Gastroesophageal sphincter (tissue), 4 donors: ENCODE measurements at regions not wholly inside any gene's neighbourhood (a gene's known extent, or its start where the extent isn't known, plus 50 kb on each side); places are given as distances from the start of the nearest gene placed in this dataset.
"Not testable (repeated sequence)": the region's sequence is repeated elsewhere in the genome, so short reads cannot be mapped to it uniquely, and the experiment has no call there.

ENCODE experiments used
- ATAC-seq: fragments of 150-250 bp; one replicate; pipeline ENCODE4 v1.9.1; 2016; ENCODE audit warnings: mild to moderate bottlenecking, moderate library complexity
- H3K27ac ChIP-seq, 4 donors: fragments of 200-600 bp; sonication (generic) in 3 of 4; 1 replicate in 3 of 4; 2 replicates in 1 of 4; pipeline ENCODE4 v1.5.1; 2016 to 2019
- H3K27me3 ChIP-seq: fragments of 200-600 bp; sonication (generic); one replicate; pipeline ENCODE4 v1.5.1; 2019
- H3K36me3 ChIP-seq, 2 donors: fragments of 200-600 bp; sonication (generic); one replicate each; pipeline ENCODE4 v1.5.1; 2019; ENCODE audit warnings: control low read depth in 1 of 2
- H3K4me1 ChIP-seq, 3 donors: fragments of 200-600 bp; sonication (generic); 1 replicate in 2 of 3; 2 replicates in 1 of 3; pipeline ENCODE4 v1.5.1; 2016 to 2019; ENCODE audit warnings: control low read depth in 2 of 3
- H3K4me3 ChIP-seq, 2 donors: fragments of 200-600 bp; sonication (generic); one replicate each; pipeline ENCODE4 v1.5.1; 2019; ENCODE audit warnings: mild to moderate bottlenecking in 1 of 2, moderate library complexity in 1 of 2
- H3K9me3 ChIP-seq, 3 donors: fragments of 200-600 bp; sonication (generic); one replicate each; pipeline ENCODE4 v1.5.1; 2017 to 2019; ENCODE audit warnings: control low read depth in 2 of 3
- EP300 ChIP-seq: sonication (generic); formaldehyde crosslinking; IDR thresholded peaks from one replicate; pipeline ENCODE4 v1.6.1; 2017; ENCODE audit warnings: antibody characterized with exemption, mild to moderate bottlenecking
- POLR2A ChIP-seq, 2 donors: fragments of 450-650 bp; IDR thresholded peaks; one replicate each; pipeline ENCODE4 v1.6.1; 2017; ENCODE audit warnings: antibody characterized with exemption in 2 of 2, mild to moderate bottlenecking in 2 of 2, moderate library complexity in 1 of 2
- POLR2AphosphoS5 ChIP-seq: sonication (generic); formaldehyde crosslinking; IDR thresholded peaks from one replicate; pipeline ENCODE4 v1.6.1; 2017; ENCODE audit warnings: antibody characterized with exemption
- WGBS, 2 donors: methylation state at CpG; one replicate each; pipeline ENCODE4 v1.1.5; 2018; ENCODE audit warnings: low coverage in 1 of 2; 5-methylcytosine and 5-hydroxymethylcytosine counted together
- TF ChIP-seq, protein P1 (sequence below), 4 experiments: fragments of 200-600 bp in 2 of 4; fragments of 450-650 bp in 2 of 4; sonication (generic) in 1 of 4; IDR thresholded peaks; one replicate each; pipeline ENCODE4 v1.5.1; 2017 to 2019; ENCODE audit warnings: antibody characterized with exemption in 4 of 4, mild to moderate bottlenecking in 2 of 4, moderate library complexity in 2 of 4

DNA sequence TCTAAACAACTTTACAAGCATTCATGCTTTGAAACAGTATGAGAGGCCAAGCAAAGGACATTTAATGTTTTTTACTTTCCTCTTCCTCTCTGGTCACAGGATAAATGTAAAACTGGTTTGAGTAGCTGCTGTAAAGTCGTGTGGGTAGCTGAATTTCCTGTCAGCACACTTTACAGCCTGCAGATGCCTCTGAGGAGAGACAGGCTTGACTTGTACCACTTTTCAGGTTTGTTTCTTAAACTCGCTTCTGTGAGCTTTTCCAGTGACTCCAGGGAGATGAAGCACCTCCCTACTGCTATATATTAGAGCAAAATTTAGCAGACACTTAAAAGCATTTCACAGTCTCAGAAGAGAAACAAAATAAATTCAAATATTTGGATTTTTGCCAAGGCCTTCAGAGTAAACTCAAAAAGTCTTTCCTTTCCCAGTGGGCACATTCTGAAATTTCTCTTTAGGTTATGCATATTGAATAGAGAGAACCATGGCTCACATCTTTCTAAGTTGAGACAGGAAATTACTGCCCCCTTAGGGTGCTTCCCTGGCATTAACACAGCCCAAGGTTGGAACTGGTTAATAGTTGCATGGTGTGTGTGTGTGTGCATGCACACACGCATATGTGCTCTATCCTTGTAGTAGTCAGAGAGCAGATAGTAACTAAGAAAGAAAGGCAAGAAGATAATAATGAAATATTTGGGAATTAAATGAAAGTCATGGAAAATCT, 557.3 kb upstream of the MIS18BP1 start:
- H3K9me3 ChIP-seq, result no peaks in the 10 kb centered on the region
- no peak for TF ChIP-seq POLR2AphosphoS5
- TF ChIP-seq, protein P1, sequence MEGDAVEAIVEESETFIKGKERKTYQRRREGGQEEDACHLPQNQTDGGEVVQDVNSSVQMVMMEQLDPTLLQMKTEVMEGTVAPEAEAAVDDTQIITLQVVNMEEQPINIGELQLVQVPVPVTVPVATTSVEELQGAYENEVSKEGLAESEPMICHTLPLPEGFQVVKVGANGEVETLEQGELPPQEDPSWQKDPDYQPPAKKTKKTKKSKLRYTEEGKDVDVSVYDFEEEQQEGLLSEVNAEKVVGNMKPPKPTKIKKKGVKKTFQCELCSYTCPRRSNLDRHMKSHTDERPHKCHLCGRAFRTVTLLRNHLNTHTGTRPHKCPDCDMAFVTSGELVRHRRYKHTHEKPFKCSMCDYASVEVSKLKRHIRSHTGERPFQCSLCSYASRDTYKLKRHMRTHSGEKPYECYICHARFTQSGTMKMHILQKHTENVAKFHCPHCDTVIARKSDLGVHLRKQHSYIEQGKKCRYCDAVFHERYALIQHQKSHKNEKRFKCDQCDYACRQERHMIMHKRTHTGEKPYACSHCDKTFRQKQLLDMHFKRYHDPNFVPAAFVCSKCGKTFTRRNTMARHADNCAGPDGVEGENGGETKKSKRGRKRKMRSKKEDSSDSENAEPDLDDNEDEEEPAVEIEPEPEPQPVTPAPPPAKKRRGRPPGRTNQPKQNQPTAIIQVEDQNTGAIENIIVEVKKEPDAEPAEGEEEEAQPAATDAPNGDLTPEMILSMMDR (IDR thresholded peaks at IDR 0.05), result peak in 1 of 4 experiments; percentile 28
- no peak for TF ChIP-seq EP300
- WGBS, 2 donors, result 14 to 19% methylated on average over 3 of the region's 3 CpGs
- H3K27ac ChIP-seq, result peak overlapping the region in 3 of 4 donors; percentile 8 to 39 (median 26)
- H3K4me3 ChIP-seq, result no peak overlapping the region
- H3K36me3 ChIP-seq, result no peaks in the 10 kb centered on the region
- H3K4me1 ChIP-seq, result peaks cover 0 to 10% (median 4%) of the 10 kb centered on the region in 3 donors
- no peaks in the 10 kb centered on the region for H3K27me3 ChIP-seq
- ATAC-seq, result no peak

- no peaks in the 10 kb centered on the region for H3K36me3 ChIP-seq
- ATAC-seq, result no peak
- H3K27ac ChIP-seq, result no peak overlapping the region
- H3K4me3 ChIP-seq, result no peak overlapping the region
- WGBS, 2 donors, result 54 to 61% methylated on average over 5 of the region's 5 CpGs
- H3K27me3 ChIP-seq, result no peaks in the 10 kb centered on the region
- TF ChIP-seq, protein P1 (IDR thresholded peaks at IDR 0.05), result no peak
- TF ChIP-seq POLR2A (IDR thresholded peaks at IDR 0.05) (no peak), POLR2AphosphoS5 (no peak), EP300 (no peak)
- H3K9me3 ChIP-seq, result no peaks in the 10 kb centered on the region
- peaks cover 0 to 10% (median 4%) of the 10 kb centered on the region in 3 donors for H3K4me1 ChIP-seq
Observed at GRCh38 chr14:45807178-45807899, 554.3 kb upstream of the MIS18BP1 start.

DNA sequence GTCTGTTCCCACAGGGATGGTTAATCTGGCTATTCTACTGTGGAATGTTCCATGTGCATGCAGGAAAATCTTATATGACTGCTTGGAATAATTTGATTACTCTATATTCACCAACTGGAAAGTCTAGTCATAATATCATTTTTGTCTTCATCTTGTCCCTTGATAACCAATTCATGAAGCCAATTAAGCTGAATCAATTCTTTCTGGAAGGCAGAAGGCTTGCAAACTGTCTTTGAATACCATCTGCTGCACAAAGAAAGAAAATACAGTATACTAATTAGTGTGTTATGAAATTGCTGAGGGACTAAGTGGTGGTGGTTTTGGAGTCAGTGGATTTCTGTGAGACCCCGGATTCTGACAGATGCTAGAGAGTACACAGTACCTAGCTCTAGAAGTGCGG, 546.5 kb upstream of the MIS18BP1 start:
- ATAC-seq, result no peak
- H3K27ac ChIP-seq, result no peak overlapping the region
- no peaks in the 10 kb centered on the region for H3K27me3 ChIP-seq
- TF ChIP-seq EP300 (no peak), POLR2A (IDR thresholded peaks at IDR 0.05) (no peak), POLR2AphosphoS5 (no peak)
- TF ChIP-seq, protein P1 (IDR thresholded peaks at IDR 0.05), result no peak
- no peaks in the 10 kb centered on the region for H3K36me3 ChIP-seq
- no peaks in the 10 kb centered on the region for H3K4me1 ChIP-seq
- 85 to 92% methylated on average over 2 of the region's 2 CpGs for WGBS, 2 donors
- no peak overlapping the region for H3K4me3 ChIP-seq
- H3K9me3 ChIP-seq, result peaks cover 0 to 3% (median 0%) of the 10 kb centered on the region in 3 donors

GRCh38 chr14:45798659-45799058, 545.7 kb upstream of the MIS18BP1 start:
- Histone ChIP-seq H3K9me3 (peaks cover 0 to 3% (median 0%) of the 10 kb centered on the region in 3 donors), H3K27ac (no peak overlapping the region), H3K27me3 (no peaks in the 10 kb centered on the region), H3K4me1 (no peaks in the 10 kb centered on the region), H3K36me3 (no peaks in the 10 kb centered on the region), H3K4me3 (no peak overlapping the region)
- 96 to 97% methylated on average over 3 of the region's 3 CpGs for WGBS, 2 donors
- TF ChIP-seq, protein P1 (IDR thresholded peaks at IDR 0.05), result no peak
- TF ChIP-seq POLR2A (IDR thresholded peaks at IDR 0.05), result no peak
- TF ChIP-seq EP300, result no peak
- TF ChIP-seq POLR2AphosphoS5, result no peak
- ATAC-seq, result no peak

- H3K4me3 ChIP-seq, H3K27ac ChIP-seq, H3K27me3 ChIP-seq, ATAC-seq, H3K9me3 ChIP-seq, H3K4me1 ChIP-seq, H3K36me3 ChIP-seq: not testable (repeated sequence)
- 82% methylated on average over 2 of the region's 8 CpGs; no CpG with 5 or more reads in 1 of the 2 donors for WGBS, 2 donors
Observed at GRCh38 chr14:45796006-45796405, 543.0 kb upstream of the MIS18BP1 start.
